Activated naive CD4-positive, alpha-beta T cell treated with anti-CD3 and anti-CD28 coated beads, Interleukin-2, amount 10 ng/mL, durations not matched to agents 7 days and 5 days (primary cell): ENCODE measurements at regions not wholly inside any gene's neighbourhood (a gene's known extent, or its start where the extent isn't known, plus 50 kb on each side); places are given as distances from the start of the nearest gene placed in this dataset.

Experiments used
- CTCF ChIA-PET: fragments of 350-600 bp; sonication (Branson Sonifier 250); formaldehyde crosslinking; loops from one replicate; lab custom pipeline; 2021; ENCODE audit warnings: antibody characterized with exemption; lab: Charles Lee
- DNase-seq: peaks from one replicate; pipeline ENCODE4 v3.0.0-alpha.2; 2020
- H3K27ac Mint-ChIP-seq: one replicate; pipeline ENCODE4 v1.8.0; 2021; ENCODE audit warnings: mild to moderate bottlenecking, moderate library complexity, mixed read lengths
- H3K27me3 Mint-ChIP-seq: one replicate; pipeline ENCODE4 v1.8.0; 2021; ENCODE audit warnings: mild to moderate bottlenecking, mixed read lengths
- H3K36me3 Mint-ChIP-seq: one replicate; pipeline ENCODE4 v1.8.0; 2021; ENCODE audit warnings: mixed read lengths
- H3K4me1 Mint-ChIP-seq: one replicate; pipeline ENCODE4 v1.8.0; 2021; ENCODE audit warnings: mixed read lengths
- H3K4me3 Mint-ChIP-seq: one replicate; pipeline ENCODE4 v1.8.0; 2021; ENCODE audit warnings: mild to moderate bottlenecking, moderate library complexity, mixed read lengths
- H3K9me3 Mint-ChIP-seq: one replicate; pipeline ENCODE4 v1.8.0; 2021; ENCODE audit warnings: mixed read lengths

DNA sequence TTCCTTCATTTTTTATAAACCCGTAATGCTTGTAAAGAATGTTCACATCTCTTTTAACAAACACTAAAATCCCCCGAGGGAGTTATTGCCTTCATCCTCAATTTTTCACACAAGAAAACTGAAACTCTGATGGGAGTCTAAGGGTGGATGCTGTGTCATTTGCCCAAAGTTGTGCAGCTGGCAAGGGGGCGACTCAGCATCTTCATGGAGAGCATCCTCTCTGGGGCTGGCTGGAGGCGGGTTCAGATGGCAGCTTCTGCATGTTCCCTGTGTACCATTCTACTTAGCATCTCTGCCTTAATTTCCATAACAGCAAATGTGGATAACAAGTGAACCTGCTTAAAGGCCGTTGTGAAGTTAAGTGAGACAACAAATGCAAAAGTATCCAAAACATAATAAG is 256.4 kb downstream of the IRS2 start:
- Mint-ChIP-seq H3K36me3 (no peaks in the 10 kb centered on the region), H3K4me1 (no peaks in the 10 kb centered on the region), H3K27me3 (no peaks in the 10 kb centered on the region), H3K27ac (no peak overlapping the region), H3K4me3 (no peak overlapping the region), H3K9me3 (no peaks in the 10 kb centered on the region)
- DNase-seq = no peak
- CTCF ChIA-PET = no interaction called here

DNA sequence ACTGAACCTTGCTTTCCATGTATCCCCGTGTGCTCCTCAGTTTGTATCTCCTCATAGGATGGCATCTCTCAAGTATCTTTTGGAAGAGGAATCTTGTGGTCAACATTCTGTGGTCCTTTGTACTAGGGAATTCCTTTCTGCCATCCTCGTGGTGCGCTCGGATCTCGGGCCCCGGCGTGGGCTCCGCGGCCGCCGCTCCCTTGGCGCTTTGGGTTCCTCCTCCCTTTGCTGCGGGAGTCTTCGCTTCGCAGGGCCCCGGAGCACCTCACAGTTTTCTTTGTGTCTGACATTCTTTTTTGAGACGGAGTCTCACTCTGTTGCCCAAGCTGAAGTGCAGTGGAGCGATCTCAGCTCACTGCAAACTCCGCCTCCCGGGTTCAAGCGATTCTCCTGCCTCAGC is 264.7 kb downstream of the IRS2 start:
- Mint-ChIP-seq H3K27me3 (no peaks in the 10 kb centered on the region), H3K4me3 (no peak overlapping the region), H3K9me3 (no peaks in the 10 kb centered on the region), H3K4me1 (no peaks in the 10 kb centered on the region), H3K27ac (no peak overlapping the region), H3K36me3 (no peaks in the 10 kb centered on the region)
- DNase-seq = no peak
- CTCF ChIA-PET = no interaction called here

DNA sequence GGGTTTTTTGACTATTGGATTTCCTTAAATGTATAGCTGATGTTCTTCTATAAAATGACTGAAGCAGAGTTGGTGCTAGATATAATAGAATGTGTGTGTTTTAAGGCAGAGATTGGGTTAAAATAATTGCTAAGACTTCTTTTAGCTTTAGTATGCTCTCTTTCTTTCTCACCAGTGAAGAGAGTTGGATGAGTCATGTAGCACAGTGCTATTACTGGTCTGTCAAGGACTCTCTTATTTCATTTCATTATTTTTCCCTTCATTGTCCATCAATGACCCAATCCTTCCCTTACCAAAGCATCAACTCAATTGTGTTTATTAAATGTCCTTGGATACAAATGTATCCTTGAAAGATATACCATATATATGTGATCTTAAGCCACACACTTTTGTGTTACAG is 268.9 kb downstream of the IRS2 start:
- H3K36me3 Mint-ChIP-seq = no peaks in the 10 kb centered on the region
- no peaks in the 10 kb centered on the region for H3K9me3 Mint-ChIP-seq
- CTCF ChIA-PET = no interaction called here
- no peak for DNase-seq
- no peaks in the 10 kb centered on the region for H3K27me3 Mint-ChIP-seq
- H3K4me1 Mint-ChIP-seq = no peaks in the 10 kb centered on the region
- H3K4me3 Mint-ChIP-seq = no peak overlapping the region
- H3K27ac Mint-ChIP-seq = no peak overlapping the region

DNA sequence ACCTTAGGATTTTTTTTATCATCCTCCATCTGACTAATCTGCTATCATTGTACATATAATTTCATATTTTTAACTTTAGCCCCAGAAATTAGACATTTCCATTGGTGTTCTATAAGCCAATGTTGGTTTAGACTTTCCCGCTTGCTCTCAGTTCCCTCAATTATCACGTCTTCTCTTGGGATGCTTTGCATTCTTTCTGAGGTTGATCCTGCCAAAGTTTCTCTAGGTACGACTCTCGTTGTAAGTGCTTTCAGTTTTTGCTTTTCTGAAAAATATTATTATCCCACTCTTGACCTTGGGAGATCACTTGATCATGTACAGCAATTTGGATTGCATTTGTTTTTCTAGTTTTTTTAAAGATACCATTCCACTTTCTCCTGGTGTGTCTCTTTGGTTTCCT is 270.2 kb downstream of the IRS2 start:
- no peaks in the 10 kb centered on the region for H3K36me3 Mint-ChIP-seq
- no peak for DNase-seq
- no peaks in the 10 kb centered on the region for H3K4me1 Mint-ChIP-seq
- no peak overlapping the region for H3K4me3 Mint-ChIP-seq
- no peak overlapping the region for H3K27ac Mint-ChIP-seq
- H3K27me3 Mint-ChIP-seq = no peaks in the 10 kb centered on the region
- CTCF ChIA-PET = no interaction called here
- H3K9me3 Mint-ChIP-seq = no peaks in the 10 kb centered on the region

DNA sequence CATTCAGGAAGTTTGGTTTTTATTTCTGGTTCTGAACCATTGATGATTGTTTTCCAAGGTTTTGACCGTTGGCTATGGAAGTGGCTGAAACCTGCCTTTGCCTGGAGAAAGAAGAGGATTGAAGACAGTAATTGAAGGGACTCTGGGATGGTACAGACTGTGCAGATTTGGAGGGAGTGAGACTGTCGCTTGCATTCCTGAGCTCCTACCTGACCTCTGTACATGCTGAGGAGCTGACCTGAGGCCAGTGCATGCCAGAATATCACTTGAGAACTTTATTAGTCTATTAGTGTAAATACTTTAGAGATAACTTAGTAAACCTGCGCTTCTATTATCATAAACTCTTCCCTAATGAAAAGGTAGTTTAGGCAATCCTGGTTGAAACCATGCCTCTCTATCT is 276.4 kb downstream of the IRS2 start:
- Mint-ChIP-seq H3K27me3 (peaks cover 6% of the 10 kb centered on the region), H3K4me3 (no peak overlapping the region), H3K36me3 (no peaks in the 10 kb centered on the region), H3K4me1 (no peaks in the 10 kb centered on the region), H3K9me3 (peaks cover 3% of the 10 kb centered on the region), H3K27ac (no peak overlapping the region)
- CTCF ChIA-PET = no interaction called here
- DNase-seq = no peak

DNA sequence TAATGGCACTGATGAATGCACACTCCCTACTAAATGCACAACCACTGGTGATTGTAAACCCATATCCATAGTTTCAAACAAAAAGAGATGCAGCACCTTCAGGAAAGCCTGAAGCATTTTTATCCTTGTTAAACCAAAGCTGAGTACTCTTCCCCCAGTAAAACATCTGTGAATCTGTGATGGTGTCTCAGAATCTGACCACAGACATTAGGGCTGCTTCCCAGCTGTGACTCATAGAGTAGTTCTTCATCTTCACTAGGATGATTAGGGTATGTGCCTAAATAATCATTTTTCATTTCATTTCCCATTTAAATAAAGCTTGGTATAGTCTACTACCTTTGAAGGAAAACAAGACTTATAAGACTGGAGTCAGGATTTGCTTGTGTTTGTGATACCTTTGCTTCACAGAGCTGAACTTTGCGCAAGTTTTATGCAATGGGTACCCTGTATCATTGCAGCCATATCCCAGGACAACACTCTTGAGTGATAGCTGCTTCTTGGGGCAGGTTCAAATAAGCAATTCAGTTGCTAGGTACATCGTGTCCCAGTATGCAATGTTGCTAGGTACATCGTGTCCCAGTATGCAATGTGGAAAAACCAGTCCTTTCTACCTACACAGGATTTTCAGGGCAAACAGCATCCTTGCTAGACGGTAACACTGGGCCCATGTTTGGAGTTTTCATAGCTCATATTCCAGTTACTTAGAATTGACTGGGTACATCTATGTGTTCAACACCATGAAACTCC is 277.1 kb downstream of the IRS2 start:
- H3K36me3 Mint-ChIP-seq = no peaks in the 10 kb centered on the region
- H3K27me3 Mint-ChIP-seq = peaks cover 6% of the 10 kb centered on the region
- H3K4me3 Mint-ChIP-seq = no peak overlapping the region
- CTCF ChIA-PET = no interaction called here
- H3K9me3 Mint-ChIP-seq = peaks cover 3% of the 10 kb centered on the region
- no peaks in the 10 kb centered on the region for H3K4me1 Mint-ChIP-seq
- H3K27ac Mint-ChIP-seq = no peak overlapping the region
- no peak for DNase-seq

DNA sequence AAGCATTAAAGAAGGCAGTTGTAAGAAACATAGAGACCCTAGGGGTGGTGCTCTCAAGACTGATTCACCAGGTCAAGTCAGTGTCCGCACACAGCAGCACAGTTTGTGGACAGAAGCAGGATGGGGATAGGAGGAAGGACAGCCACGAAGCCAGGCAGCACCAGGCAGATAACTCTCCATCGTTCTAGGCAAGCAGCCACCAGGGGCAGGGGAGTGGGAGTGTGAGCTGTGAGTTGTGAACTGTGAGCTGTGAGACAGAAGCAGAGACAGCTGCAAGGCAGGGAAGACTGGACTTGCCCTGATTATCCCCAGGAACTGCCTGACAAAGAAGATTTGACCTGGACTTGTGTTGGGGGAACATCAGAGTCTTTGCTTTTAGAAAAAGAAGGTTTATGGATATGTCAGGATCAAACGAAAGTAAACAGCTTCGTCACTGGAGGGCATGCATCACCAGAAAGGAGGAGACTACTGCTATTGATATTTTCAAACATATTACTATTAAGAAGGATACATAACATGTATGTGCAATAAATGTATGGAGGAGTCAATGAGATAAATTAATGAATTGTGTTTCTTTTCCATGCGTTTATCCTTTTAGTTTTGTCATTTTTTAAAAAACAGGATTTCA is 286.1 kb downstream of the IRS2 start:
- no peak for DNase-seq
- Mint-ChIP-seq H3K9me3 (no peaks in the 10 kb centered on the region), H3K27ac (no peak overlapping the region), H3K4me1 (no peaks in the 10 kb centered on the region), H3K27me3 (peaks cover 4% of the 10 kb centered on the region), H3K36me3 (no peaks in the 10 kb centered on the region), H3K4me3 (no peak overlapping the region)
- CTCF ChIA-PET = no interaction called here

DNA sequence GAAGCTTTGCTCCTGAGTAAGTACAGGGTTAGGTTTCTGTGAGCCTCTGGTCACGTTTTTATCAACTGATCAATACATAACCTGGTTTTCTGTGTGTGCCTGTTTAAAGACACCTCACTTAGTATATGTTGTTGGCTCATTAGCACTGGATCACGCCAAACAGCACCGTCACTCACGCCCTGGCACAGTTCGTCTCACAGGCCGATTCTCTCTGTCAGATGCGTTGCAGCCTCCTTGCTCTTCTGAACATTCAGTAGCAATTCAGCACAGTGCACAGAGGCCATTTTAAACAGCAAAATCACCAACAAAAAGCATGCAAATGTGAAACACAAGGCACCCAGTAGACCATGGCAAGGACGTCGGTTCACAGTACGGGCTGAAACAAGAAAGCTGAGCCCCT is 288.5 kb downstream of the IRS2 start:
- Mint-ChIP-seq H3K9me3 (no peaks in the 10 kb centered on the region), H3K27me3 (peaks cover 4% of the 10 kb centered on the region), H3K4me3 (no peak overlapping the region), H3K36me3 (no peaks in the 10 kb centered on the region), H3K4me1 (no peaks in the 10 kb centered on the region), H3K27ac (no peak overlapping the region)
- CTCF ChIA-PET = no interaction called here
- DNase-seq = no peak

DNA sequence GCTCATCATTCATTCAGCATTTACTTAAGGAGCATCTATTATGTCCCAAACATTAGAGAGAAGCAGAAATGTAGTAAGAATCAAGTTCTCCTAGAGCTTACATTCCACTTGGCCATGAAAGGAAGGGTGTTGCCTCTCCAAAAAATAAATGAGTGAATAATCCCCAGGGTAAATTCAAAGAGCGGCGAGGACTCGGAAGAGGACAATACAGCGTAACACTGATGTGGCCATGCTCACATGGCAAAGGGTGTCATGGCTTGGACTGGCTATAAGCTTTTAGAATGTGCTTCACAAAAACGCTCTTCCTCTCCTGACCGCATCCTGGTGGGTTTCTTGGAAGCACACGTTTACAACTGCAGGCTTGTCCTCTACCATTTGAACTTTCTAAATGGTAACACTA is 290.2 kb downstream of the IRS2 start:
- CTCF ChIA-PET = no interaction called here
- Mint-ChIP-seq H3K36me3 (no peaks in the 10 kb centered on the region), H3K4me3 (no peak overlapping the region), H3K27me3 (peaks cover 4% of the 10 kb centered on the region), H3K9me3 (no peaks in the 10 kb centered on the region), H3K27ac (no peak overlapping the region), H3K4me1 (no peaks in the 10 kb centered on the region)
- DNase-seq = no peak

DNA sequence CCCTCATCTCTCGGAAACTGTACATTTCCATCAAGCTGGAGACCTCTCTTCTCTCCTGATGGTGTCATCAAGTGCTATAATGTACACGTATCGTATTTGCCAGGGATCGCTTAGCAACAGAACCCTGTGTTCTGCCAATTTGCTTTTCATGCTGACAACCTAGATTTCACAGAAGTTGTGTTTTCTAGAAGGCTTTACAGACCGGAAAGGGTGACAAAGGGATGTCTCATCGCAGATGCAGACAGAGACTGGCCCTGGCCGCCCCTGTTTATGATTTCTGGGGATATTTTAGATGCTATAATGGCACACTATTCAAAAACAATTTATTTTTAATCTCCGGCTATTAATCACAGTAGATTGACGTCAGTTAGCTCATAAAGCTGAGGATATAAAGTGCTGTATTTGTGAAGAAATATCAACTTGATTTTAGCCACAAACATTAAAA is 291.4 kb downstream of the IRS2 start:
- CTCF ChIA-PET = no interaction called here
- no peaks in the 10 kb centered on the region for H3K4me1 Mint-ChIP-seq
- H3K27ac Mint-ChIP-seq = no peak overlapping the region
- H3K9me3 Mint-ChIP-seq = no peaks in the 10 kb centered on the region
- peaks cover 4% of the 10 kb centered on the region for H3K27me3 Mint-ChIP-seq
- H3K36me3 Mint-ChIP-seq = no peaks in the 10 kb centered on the region
- H3K4me3 Mint-ChIP-seq = no peak overlapping the region
- DNase-seq = no peak

DNA sequence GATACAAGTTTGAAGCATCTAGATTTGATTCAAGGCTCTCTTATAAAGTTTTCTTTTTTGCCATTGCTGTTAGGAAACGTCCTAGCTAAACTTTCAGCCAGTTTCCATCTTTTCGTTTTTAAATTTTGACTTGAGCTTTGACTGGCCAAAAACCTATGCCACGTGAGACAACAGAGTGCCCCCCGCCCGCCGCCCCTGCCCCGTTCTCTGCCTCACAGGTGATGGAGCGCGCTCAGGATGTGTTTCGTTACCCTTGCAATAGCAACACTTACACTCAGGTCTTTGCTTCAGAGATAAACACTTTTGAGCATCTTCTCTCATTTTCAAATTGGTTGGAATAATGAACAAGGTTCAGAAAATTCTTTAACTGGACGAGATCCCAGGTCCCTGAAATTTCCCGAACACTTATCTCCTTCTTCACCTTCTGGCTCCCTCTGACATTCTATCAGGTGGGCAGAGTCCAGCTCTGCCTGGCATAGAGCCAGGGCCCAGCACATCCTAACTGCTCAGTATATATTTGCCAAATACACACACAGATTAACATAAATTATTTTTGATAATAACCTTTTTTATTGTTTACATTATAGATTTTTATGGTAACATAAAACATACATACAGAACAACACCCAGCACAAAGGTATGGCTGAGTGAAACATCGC is 301.1 kb downstream of the IRS2 start:
- DNase-seq = no peak
- no peaks in the 10 kb centered on the region for H3K36me3 Mint-ChIP-seq
- H3K27ac Mint-ChIP-seq = no peak overlapping the region
- CTCF ChIA-PET = interaction anchor here (0.9 kb wide), 1 partner anchor 300 kb away, joined by 3 read pairs; no protein-coding TSS in a partner anchor
- H3K4me3 Mint-ChIP-seq = no peak overlapping the region
- no peaks in the 10 kb centered on the region for H3K4me1 Mint-ChIP-seq
- H3K9me3 Mint-ChIP-seq = no peaks in the 10 kb centered on the region
- H3K27me3 Mint-ChIP-seq = no peaks in the 10 kb centered on the region

DNA sequence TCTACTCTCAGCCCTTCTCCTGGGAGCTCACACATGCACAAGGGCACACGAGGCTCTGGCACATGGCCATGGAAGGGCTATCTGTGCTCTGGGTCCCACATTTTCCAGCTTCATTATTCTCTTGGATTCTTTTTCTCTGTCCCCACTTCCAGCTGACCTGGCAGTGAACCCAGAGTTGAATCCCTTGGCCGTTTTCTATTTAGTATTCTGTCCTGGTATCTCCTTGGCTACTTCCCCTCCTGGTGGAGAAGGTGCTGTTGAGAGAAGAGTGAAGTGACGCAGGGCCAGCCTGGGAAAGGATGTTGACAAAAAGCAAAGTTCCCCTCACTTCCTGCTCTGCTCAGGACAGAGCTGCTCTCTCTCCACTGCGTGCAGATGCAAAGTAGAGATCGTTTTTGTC is 303.1 kb downstream of the IRS2 start:
- no peak overlapping the region for H3K27ac Mint-ChIP-seq
- H3K36me3 Mint-ChIP-seq = no peaks in the 10 kb centered on the region
- no peaks in the 10 kb centered on the region for H3K4me1 Mint-ChIP-seq
- no peak overlapping the region for H3K4me3 Mint-ChIP-seq
- CTCF ChIA-PET = no interaction called here
- H3K27me3 Mint-ChIP-seq = no peaks in the 10 kb centered on the region
- no peak for DNase-seq
- H3K9me3 Mint-ChIP-seq = no peaks in the 10 kb centered on the region

DNA sequence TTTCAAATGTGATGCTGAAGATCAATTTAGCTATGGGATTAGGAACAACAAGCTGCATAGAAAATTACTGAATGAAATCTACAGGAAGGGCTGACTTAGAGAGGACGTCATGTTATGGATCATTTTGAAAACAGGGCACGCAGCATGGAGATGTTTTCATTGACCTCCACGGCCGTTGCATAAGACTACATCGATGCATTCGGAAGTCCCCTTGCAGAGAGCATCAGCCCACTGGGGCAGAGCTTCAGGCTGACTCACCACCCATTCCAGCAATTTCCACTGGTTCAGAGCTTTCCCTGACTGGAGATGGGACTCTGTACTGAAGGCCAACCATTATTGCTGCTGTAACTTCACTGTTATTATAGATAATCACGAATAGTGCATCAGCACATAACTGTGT is 305.3 kb downstream of the IRS2 start:
- H3K27me3 Mint-ChIP-seq = no peaks in the 10 kb centered on the region
- H3K4me3 Mint-ChIP-seq = no peak overlapping the region
- H3K27ac Mint-ChIP-seq = no peak overlapping the region
- no peaks in the 10 kb centered on the region for H3K36me3 Mint-ChIP-seq
- no peaks in the 10 kb centered on the region for H3K9me3 Mint-ChIP-seq
- no peaks in the 10 kb centered on the region for H3K4me1 Mint-ChIP-seq
- no peak for DNase-seq
- CTCF ChIA-PET = no interaction called here

DNA sequence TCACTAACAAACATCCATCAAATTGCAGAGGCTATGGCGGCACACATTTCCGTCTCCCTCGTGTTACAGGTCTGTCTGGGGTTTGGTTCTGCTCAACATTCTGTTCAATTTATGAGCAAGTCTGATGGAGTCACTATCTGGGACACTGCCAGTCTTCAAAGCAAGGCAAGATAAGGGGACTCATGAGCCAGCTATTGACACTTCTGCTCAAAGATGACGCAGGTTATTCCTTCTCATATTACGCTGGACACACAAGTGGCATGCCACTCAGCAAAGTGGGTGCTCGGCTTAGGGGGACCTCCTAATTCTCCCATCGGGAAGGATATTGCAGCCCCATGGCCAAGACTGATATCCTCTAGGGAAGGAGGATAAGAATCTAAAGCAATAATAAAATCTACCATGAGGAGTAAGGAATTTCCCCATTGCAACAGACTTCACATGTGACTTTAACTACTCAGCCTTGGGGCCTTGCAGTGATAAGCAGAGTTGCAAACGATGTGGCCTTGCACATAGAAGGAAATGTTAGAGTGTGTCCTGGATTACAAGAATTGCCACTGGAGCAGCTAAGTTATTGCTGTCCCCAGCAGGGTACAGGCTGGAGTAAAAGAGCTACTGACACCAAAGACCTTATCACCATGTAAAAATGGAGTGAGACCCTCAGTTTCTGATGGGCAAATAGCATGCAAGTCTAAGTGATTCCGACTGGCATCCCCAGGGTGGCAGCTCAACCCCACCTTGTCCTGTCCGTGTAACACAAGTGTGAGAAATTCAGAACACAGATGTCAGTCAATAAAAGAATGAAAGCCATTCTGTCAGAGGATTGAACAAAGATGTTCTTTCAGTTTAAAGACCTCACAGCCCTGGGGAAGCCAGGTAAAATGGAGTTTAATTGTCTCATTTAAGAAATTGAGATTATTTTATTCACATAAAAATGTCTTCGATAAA is 306.1 kb downstream of the IRS2 start:
- DNase-seq = no peak
- H3K27ac Mint-ChIP-seq = no peak overlapping the region
- no peaks in the 10 kb centered on the region for H3K9me3 Mint-ChIP-seq
- CTCF ChIA-PET = no interaction called here
- H3K4me3 Mint-ChIP-seq = no peak overlapping the region
- H3K36me3 Mint-ChIP-seq = no peaks in the 10 kb centered on the region
- H3K4me1 Mint-ChIP-seq = no peaks in the 10 kb centered on the region
- no peaks in the 10 kb centered on the region for H3K27me3 Mint-ChIP-seq
